Right renal cortex interstitium (tissue), 3 donors: ENCODE measurements at regions not wholly inside any gene's neighbourhood (a gene's known extent, or its start where the extent isn't known, plus 50 kb on each side); places are given as distances from the start of the nearest gene placed in this dataset.
"Not testable (repeated sequence)": the region's sequence is repeated elsewhere in the genome, so short reads cannot be mapped to it uniquely, and the experiment has no call there.

Experiments
- DNase-seq, 3 donors: peaks; one replicate each; pipeline ENCODE4 v3.0.0-alpha.2; 2013; ENCODE audit warnings: low read depth in 3 of 3, low spot score in 2 of 3

DNA sequence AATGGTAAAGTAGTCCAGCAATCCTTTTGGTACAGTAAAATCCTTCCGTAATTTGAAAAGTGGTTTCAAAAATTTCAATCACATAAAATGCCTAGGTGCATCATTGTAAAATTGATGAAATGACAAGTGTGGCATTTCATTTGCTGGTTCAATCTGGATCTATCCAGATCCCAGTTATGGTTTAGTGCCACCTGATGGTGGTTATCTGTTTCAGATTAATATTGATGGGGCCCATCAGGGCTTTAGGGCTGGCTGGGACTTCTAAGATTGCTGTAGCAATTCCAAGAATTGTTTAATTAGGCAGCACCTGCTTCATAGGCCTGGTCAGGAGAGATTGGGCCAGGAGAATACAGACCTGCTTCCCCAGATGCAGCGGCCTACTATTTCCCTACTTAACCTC, 55.5 kb upstream of the PIK3C3 start:
- no peak for DNase-seq

DNA sequence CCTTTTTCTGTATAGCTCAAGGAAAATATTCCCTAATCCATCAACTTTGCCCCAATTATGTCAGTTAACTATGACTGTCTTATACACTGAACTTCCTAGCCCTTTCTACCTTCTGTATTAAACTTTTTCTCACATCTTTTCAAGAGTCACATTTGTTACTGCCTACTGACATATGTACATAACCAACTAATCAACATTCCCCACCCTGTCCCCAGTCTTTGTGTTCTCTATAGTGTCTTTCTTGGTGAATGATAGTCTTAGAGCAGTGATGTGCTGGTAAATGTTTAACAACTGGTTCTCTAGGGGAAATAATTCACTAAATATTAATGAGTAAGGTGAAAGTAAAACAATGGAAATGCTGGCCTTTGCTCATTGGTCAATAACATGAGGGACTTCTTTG, 61.6 kb upstream of the PIK3C3 start:
- DNase-seq = no peak

DNA sequence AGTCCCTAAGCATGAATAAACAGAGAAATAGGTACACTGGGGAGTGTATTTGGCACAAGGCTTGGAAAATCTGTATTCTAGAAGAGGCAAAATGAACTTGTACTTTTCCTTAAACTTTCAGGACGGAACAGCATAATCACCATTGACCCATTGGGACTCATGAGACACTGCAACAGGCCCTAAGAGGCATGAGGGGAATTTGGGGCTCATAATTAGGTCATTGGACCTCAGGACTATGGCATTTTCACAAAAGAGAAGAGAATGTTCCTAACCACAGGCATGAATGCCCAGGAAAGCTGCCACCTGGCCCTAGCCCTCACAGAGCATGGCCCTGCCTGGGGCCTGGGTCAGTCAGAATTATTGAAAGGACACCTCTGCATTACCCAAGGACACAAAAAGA, 67.9 kb upstream of the PIK3C3 start:
- DNase-seq = no peak

DNA sequence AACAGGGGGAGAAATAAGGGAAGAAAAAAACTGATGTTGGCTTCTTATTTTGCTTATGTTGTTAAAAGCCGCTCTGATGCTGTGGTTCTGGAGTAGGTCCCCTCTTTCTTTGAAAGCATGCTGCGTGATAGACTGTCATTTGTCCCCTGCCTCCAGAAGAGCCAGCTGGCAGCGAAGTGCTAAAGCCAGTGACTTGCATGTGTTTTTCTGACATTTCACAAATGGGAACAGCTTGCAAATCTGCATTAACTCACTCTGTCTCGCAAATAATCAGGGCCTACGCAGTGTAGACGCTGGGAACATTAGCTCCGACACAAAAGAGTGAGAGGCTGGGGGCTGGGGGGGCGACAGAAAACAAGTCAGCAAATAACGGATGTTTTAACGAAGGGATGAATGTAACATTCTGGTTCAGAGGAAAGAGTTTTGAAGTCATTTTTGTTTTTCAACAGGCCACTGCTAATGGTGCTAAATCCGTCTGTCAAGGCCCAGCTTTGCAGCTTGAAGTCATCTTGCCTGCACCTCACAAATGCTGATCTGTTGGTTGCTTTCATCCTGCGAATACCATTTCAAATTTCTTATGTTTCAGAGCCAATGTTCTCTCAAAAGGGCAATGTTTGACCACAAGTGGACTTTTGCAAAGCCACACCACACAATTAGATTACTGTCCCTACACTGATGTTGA, 68.8 kb upstream of the PIK3C3 start:
- no peak for DNase-seq

DNA sequence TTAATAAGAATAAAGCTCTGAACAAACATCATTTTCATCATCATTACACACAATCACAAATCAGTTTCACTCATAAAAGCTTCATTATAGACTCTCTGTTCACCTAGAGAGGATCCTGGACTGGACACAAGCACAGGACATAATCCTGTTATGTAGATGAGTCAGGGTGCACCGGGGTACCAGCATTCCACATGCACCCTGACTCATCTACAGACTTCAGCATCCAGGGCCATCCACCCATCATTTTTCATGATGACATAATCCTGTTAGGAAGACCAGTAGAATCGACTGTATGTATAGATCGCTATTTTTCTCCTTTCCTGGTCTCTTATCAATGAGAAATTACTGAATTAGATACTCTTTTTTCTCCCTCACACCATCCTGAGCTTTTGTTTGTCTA, 73.7 kb upstream of the PIK3C3 start:
- no peak for DNase-seq

DNA sequence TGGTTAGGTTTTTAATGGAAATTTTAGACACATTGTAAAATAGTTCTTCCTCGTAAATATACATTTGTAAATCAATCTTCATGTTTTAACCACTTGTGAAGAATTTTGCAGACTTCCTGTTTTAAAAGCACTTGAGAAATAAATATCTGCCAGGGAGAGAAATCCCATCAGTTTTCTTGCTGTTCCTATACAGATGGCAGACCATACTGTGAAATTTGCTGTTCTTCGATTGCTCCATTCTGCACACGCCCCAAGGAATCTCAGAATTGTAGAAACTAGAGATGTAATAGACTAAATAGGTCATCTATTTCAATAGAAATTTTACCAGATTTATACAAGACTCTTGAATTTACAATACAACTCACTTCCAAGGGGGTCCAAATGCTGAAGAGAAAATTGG, 75.8 kb upstream of the PIK3C3 start:
- no peak for DNase-seq

DNA sequence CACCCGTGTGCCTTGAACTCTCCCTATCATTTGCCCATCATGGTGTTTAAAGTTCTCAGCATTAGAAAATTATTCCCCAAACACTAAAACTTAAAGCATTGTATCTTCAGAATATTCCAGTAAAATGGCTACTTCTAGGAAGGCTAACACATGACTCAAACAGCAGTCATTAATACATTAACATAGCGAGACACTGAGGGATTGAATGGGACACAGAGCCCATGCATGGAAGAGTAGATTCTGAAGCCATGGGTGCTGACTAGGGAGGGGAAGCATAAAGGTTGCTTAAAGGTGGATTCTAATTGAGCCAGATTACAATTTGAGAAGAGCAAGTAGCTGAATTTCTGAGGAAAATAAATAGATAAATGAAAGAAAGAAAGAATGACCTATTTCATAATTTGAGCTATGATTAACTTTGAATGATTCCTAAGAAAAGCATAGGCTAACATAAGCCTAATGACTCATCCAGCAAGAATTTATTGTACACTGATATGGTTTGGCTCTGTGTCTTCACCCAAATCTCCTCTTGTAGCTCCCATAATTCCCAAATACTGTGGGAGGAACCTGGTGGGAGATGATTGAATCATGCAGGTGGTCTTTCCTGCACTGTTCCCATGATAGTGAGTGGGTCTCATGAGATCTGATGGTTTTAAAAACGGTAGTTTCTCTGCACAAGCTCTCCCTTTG, 79.8 kb upstream of the PIK3C3 start:
- DNase-seq = no peak

DNA sequence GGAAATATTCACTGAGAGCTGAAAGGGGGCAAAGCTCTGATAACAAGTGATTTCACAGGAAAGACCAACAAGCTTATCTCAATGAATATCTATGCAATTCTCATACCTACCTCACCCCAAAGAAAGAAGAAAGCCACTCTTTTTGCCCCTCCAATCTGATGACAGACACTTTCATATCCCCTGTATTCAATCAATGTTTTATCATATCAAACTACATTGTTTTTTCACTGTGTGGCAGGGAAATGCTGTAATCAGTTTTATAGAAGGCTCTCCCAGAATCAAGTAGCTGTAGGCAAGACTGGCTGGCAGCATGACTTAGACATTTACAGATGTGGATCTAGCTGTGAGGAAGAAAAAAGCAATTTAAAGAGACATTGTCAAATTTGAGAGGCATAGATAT, 81.3 kb upstream of the PIK3C3 start:
- DNase-seq = no peak

DNA sequence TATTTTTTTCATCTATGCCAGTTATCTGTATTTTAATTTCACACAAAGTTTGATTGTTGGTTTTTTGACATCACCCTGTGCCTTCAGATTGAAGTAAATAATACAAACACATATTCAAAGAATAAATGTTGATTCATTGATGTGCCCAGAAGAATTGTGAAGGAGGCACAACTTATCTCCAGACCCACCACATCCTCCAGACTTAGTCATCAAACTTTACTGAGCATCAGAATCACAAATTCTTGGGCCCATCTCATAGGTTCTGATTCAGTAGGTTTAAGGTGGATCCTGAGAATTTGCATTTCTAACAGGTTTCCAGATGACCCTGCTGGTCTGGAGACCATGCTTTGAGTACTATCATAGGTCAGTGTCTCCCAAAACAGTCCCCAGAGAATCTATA, 82.8 kb upstream of the PIK3C3 start:
- no peak for DNase-seq

DNA sequence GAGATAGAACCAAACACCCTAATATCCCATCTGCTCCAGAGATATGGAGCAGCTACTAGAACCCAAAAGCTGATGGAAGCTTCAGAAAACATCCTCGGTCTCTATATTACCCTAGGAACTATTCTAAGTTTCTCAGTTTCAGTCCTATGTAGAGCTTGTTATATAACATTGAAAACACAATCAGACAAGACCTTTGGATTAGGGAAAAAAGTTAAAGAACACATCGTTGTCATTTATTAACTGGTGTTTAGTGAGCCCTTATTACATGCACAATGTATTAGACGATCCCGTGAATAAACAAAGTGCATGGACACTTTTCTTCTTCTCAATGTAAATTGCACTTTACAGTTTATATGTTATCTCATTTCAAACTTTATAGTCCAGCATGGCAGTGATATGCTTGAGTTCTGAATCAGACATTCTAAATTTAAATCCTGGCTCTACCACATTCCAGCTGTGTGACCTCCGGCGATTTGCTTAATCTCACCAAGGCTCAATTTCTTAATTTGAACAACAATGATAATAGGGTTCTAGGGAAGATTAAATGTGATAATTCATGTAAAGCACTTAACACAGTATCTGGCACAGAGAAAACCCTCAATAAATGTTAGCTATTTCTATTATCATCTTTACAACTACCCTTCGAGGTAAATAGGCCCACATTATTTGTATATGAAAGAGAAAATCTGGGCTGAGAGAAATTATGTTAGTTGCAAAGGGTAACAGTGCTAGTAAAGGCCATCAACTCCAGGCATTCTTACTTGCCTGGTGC, 83.6 kb upstream of the PIK3C3 start:
- DNase-seq = no peak

DNA sequence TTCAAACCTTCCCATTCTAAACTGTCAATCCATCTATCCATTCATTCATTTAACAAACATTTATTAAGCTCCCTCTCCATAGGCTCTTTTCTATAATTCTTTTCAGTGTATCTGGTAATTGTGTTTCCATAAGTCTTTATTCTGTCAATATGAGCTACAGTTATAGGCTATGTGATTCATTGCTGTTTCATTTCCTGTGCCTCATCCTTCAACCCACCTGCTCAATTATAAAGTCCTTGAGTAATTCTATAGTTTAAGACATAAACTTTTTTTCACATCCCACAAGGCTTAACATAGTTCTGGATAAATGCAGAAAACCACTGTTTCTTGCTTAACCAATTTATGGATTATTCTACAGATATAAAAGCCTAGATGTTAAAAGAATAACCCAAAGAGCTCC, 84.2 kb upstream of the PIK3C3 start:
- no peak for DNase-seq

DNA sequence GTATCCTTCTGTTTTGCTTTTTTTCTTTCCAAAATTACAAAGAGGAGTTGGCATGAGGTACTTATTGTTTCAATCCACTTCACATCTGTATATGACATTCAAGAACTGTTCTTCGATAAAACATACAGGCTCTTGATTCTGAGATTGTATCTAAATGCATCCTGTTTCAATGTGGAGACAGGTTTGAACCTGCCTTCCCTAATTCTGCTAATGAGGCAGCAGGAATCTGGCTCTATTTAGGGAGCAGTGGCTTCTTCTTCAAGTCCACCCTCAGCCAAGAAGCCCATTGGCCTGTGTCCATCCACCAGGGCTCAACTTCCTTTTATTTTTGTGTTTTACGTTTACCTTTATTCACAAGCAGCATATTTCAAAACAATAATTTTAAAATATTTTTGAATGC, 84.8 kb upstream of the PIK3C3 start:
- DNase-seq = no peak

DNA sequence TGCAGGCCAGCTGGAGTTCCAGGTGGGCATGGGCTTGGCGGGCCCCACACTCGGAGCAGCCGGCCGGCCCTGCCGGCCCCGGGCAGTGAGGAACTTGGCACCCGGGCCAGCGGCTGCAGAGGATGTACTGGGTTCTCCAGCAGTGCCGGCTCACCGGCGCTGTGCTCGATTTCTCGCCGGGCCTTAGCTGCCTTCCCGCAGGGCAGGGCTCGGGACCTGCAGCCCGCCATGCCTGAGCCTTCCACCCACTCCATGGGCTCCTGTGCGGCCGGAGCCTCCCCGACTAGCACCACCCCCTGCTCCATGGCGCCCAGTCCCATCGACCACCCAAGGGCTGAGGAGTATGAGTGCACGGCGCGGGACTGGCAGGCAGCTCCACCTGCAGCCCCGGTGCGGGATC, 89.2 kb upstream of the PIK3C3 start:
- not testable (repeated sequence) for DNase-seq

DNA sequence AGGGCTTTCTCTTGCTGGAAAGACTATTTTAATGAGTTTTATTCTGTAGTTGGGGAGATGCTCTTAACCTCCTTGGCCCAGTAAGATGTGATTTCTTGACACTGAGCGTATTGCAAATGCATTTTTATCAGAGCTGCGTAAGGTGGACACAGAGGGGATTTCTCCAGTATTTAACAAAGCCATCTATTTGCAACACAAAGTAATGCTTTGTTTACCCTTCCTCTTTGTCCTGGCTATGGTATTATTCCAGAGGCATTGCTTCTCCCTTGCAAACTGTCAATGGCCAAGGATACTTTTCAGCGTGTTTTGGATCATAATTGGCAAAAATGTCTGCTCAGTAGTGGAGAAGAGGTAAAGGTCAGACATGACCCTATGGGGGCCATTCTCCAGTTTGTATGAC, 90.8 kb upstream of the PIK3C3 start:
- no peak for DNase-seq

DNA sequence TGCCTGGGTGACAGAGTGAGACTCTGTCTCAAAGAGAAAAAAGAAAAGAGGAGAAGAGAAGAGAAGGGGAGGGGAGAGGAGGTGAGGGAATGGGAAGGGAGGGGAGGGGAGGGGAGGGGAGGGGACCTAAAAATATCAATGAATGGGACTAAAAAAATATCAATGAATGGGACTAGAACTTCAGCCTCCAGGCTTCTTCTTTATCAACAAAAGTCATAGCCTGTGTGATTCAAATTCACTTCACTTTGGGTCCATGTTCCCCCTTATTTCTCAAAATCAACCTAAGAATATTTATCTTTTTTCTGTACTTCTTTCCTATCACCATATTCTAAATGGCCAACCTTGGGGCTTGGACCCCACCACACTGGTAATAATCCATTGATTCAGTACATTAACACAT, 92.1 kb upstream of the PIK3C3 start:
- DNase-seq = no peak

DNA sequence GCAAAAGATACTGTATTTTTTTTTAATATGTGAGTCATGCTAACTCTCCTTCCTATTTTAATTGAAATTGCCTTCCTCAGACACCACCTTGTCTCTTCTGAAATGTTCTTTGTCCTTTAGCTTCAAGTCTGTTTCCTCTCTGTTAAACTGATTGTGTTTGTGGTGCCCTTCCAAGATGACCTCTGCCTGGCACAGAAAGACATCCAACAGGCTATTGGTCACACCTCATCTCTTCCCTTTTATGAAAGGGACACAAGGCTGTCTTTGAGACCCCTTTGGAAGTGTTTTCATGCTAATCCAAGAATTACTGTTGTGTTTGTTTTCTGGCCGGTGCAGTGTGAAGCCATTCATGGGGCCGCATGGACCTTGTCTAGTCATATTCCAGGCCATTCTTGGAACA, 94.0 kb upstream of the PIK3C3 start:
- DNase-seq = no peak

DNA sequence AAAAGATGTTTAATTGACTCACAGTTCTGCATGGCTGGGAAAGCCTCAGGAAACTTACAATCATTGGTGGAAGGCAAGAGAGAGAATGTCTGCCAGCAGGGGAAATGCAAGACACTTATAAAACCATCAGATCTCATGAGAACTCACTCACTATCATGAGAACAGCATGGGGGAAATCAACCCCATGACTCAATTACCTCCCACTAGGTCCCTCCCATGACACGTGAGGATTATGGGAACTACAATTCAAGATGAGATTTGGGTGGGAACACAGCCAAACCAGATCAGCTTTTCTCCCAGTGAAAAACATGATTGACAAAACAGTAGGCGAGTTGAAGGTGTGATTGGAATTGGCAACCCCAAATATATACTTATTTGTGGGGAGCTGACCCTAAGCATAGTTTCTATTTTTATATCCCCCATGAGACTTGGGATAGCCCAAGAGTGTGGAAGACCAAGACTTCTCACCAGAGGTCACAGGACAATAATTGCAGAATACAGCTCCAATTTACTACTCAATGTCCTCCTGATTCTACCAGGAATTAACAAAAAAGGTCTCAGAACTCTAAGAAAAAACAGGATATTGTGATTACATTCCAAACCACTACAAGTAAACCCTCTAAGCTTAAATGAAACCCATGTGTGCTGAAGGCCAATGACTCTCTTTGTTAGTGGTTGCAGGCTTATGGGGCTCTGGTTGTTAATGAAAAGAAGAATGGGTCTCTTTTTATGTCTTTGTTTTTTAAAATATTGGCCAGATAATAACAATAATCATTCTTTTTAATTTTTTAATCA, 96.1 kb upstream of the PIK3C3 start:
- no peak for DNase-seq

DNA sequence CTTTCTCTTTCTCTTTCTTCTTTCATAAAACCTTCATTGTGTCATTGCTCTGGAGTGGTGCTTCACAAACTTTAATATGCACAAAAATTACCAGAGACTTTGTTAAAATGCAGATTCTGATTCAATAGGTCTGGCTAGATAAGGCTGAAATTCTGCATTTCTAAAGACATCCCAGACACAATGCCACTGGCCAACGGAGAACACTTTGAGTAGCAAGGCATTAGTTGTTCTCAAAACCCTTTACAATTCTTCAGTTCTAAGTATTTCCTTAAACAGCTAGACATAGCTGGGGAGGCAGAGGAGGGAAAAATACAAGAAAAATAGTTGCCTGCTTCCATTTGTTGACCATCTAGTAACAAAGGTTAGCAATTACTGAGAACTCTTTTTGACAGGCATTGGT, 101.8 kb upstream of the PIK3C3 start:
- no peak for DNase-seq

DNA sequence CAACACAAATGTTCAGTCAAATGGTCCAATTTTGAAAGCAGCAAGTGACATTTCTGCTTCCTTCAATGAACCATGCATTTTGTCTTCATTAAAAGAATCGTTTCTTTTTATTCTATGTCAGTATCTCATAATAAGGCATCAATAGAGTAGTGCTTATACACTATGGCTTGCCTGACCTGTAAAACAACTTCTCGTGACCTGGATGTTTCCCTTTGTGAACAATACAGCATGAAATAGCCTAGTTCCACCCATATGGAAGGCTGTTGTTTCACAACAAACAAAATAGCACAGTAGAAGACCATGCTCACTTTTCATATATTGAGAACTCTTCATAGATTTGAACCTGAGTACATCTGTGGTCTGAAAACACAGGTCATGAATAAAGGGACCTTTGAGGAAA, 104.3 kb upstream of the PIK3C3 start:
- no peak for DNase-seq

DNA sequence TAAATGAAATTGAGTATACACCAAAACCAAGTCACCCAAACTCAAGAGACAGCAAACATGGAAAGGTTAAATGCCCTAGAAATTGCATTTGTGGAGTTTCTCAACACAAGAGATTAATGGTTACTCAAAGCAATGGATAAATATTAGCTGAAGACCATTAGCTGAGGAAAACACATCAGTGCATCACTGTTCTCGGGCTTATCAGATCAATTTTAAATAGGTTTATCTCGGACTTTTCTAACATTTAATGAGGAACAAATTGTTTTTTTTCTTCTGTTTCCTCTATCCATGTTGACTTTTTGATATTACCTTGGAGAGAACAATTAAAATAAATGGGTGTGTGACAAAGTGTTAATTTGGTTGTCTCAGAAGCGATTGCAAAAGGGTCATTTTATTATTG, 105.4 kb upstream of the PIK3C3 start:
- no peak for DNase-seq

DNA sequence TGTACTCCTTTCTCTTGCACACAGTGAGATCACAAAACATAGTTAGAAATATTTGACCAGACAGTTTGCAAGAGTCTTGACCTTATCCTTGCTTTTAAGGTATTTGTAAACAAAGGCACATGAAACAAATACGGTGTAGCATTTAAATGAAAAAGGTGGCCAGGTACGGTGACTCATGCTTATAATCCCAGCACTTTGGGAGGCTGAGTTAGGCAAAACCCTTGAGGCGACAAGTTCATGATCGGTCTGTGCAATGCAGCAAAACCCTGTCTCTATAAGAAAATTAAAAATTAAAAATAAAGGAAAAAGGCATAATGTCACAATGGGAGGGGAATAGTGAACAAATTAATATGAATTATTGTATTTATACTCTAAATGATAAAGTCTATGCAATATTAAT, 109.5 kb upstream of the PIK3C3 start:
- DNase-seq = no peak
